ENCODE measurements at regions not wholly inside any gene's neighbourhood (a gene's known extent, or its start where the extent isn't known, plus 50 kb on each side); places are given as distances from the start of the nearest gene placed in this dataset.
"Not testable (repeated sequence)": the region's sequence is repeated elsewhere in the genome, so short reads cannot be mapped to it uniquely, and the experiment has no call there.

DNA sequence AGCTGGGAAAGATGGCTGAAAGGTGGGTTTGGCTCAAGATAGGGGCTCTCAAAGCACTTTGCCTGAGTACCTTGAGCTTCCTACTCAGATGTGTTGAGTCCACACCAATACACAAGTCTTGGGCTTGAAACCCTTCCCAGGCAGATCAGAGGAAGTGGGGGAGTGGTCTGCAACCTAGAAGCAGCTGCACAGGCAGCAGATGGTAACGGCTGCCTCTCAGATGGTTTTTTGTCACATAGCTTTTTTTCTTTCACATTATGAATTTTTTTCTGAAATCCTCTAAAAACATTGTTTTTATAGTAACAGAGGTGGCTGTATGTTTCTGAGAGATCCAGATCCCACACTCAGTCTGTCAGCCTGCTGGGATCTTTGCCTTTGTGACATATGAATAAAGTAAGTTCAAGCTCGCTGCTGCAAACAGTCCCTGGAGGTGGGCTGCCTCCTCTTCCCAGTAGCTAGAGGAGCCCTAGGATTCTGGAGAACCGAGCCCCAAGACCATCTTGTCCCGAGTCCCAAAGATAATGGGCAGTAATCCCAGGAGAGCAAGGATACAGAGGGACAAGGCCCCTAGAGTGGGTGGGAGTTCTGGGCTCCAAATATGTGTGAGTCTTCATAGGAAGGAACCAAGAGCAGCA is 97.1 kb upstream of the TOP1 start:
- DNase-seq (ENCODE audit: low spot score), result no peak

DNA sequence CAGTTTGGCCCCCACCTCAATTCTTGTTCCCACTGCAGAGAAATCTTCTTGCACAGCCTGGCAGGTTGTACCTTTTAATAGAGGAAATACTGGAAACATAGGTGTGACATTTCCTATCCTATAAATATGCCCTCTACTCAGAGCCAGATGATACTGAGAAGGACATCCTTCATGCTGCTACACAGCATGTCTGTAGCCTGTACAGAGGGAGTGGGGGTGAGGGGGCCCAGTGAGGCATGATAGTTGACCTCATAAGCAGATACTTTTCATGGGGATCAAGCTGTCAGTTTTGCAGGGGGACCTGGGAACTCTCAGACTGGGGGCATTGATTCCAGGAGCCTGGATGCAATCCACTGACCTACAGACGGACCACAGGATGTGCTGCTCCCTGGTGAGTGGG is 96.2 kb upstream of the TOP1 start:
- no peak for DNase-seq (ENCODE audit: low spot score)

DNA sequence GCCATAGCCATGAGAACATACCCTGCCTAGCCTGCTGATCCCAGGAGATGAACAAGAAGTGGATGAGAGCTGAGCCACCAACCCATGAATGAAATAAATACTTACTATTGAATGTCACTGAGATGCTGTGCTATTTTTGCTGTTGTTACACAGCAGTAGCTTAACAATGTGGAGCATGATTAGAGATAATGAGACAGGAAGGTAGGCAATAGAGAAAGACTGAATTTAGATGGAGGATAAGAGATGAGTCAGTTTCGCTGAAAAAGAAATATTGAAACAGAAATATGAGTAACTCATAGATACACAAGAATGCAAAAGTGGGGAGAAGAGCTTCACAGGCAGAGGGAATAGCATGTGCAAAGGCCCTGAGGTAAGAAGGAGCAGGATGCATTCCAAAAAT is 94.9 kb upstream of the TOP1 start:
- DNase-seq (ENCODE audit: low spot score), result no peak

DNA sequence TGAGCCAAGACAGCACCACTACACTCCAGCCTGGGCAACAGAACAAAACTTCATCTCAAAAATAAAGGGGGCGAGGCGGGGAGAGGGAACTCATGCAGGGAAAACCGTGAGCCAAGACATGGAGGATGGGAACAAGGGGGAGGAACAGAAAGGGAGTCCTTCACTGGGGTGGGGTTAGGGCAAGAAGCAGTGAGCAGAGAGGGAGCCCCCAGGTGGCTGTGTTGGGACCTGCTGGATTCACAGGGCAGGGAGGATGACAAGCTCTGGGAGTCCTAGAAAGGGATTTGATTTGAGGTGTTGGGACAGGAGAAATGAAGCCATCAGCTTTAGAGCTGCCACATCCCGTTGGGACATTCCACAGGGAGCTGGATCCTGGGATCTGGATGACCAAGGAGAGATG is 90.6 kb upstream of the TOP1 start:
- DNase-seq (ENCODE audit: low spot score), result no peak

DNA sequence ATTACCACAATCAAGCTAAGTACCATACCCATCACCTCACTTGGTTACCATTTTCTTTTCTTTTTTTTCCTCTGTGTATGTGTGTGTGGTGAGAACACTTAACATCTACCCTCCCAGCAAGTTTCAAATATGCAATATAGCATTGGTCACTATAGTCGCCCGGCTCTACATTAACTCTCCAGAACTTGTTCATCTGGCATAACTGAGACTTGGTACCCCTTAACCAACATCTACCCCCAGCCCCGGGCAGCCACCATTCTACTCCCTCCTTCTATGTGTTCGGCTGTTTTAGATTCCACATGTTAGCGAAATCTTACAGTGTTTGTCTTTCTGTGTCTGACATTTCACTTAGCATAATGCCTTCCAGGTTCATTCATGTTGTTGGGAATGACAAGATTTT is 89.0 kb upstream of the TOP1 start:
- no peak for DNase-seq (ENCODE audit: low spot score)

DNA sequence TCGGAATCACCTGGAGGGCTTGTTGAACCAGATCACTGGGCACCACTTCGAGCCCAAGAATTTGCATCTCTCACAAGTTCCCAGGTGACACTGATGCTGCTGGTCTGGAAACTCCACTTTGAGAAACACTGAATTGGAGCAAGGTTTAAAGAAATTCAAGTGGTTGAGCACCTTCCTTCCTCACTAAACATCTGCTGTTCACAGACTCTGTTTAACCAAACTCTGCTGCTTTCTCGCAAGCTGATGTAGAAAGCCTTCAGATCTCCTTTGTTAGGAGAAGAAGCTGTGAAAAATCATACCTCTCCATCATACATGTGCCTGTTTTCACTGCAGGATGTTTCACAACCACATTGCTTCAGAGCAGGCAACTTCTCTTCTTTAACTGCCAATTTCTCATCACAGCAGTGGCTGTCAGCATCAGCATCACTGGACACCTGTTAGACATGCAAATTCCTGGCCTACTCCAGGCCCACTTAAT is 87.5 kb upstream of the TOP1 start:
- DNase-seq (ENCODE audit: low spot score), result no peak

DNA sequence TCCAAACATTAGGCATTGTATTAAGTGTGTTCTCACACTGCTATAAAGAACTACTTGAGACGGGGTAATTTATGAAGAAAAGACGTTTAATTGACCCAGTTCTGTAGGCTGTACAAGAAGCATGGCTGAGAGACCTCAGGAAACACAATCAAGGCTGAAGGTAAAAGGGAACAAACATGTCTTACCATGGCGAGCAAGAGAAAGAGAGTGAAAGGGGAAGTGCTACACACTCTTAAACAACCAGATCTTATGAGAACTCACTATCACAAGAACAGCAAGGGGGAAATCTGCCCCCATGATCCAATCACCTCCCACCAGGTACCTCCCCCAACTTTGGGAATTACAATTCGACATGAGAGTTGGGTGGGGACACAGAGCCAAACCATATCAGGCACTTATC is 86.6 kb upstream of the TOP1 start:
- no peak for DNase-seq (ENCODE audit: low spot score)

DNA sequence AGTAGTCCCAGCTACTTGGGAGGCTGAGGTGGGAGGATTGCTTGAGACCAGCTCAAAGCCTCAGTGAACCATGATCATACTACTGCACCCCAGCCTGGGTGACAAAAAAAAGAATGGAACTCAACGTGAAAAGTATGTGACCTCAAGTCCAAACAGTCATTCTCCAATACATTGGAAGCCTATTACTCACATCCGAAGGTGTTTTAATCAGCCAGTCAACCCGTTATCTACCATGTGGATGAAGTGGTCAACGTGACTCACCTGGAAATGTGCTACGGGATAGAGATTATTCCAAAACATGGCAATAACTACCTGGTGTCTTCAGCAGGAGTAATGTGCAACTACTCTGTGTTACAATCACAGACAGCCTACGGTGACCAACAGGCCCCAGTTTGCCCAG is 85.8 kb upstream of the TOP1 start:
- DNase-seq (ENCODE audit: low spot score), result no peak

DNA sequence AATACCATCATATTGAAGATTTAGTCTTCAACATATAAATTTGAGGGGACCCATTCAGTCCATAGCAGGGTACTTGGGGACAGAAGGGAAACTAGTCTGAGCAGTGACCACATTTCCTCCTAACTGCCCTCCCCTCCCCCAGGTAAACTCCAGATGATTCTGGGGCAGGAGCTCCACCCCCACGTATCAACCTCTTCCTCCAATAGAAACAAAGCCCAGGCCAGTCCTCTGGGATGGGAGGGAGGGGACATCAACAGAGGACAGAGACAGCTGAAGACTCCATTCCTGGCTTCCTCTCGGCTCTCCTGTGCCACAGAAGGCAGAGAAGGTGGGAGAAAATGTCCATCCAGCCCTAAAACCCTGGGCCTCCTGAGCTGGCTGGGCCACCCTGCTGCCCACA is 85.0 kb upstream of the TOP1 start:
- no peak for DNase-seq (ENCODE audit: low spot score)

DNA sequence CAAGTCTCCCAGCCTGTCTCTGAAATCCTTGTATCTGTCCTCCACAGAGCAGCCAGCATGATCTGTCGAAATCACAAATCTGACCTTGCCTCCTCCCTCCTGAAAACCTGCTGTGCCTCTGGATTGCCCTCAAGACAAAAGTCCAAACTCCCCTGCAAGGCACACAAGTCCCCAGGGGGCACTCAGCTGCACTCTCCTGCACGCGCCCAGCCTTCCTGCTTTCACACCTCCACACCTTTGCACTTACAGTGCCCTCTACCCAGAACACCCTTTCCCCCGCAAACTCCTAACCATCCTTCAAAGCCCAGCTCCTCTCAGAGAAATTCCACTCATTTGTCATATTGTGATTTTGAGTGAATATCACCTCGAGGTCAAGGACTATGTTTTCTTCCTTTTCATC is 83.4 kb upstream of the TOP1 start:
- no peak for DNase-seq (ENCODE audit: low spot score)

DNA sequence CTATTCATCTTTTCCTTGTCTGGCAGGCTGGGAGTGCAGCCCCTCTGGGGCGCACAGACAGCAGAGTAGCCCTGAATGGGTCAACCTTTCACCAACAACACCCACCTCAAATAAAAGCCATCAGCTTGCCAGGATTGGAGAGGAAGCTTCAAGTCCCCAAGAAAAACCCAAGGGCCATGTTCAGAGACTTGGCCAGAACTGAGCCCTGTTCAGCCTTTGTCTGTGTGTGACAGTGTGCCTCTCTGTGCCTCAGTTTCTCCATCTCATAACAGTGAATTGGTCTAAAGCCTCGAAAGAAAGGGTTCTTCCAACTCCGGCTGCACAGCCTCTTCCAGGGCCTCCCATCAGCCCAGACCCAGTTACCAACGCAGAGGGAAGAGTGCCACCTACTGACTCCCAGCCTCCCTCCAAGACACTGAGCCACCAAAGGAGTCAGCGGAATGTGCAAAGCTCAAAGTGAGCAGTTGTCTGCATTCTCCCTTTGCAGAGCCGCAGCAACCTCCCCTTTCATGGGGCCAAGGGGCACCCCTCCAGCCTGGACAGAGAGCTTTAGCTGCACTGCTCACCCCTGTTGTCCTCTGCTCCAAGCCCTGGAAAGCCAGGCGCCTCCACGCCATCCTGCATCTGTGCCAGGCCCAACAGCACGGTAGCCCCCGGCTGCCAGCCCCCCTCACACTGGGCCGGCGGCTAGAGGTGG is 82.7 kb upstream of the TOP1 start:
- DNase-seq (ENCODE audit: low spot score), result no peak

DNA sequence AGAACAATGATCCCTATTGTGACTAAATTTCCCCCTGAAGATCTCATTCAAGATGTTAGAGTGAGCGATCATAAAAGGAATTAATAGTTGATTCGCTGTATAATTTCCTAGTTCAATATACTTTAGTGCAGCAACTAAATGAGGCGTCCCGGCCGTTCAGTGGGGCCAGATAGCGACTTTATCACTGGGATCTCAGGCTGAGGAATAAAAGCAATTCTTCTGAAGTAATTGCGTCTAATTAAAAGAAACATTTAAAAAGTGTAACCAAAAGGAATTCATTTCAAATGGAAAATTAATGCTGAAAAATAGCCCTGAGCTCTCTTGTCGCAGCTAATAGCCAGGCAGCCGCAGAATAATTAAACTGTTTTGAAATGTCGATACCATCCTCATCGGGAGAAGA is 82.2 kb upstream of the TOP1 start:
- no peak for DNase-seq (ENCODE audit: low spot score)

DNA sequence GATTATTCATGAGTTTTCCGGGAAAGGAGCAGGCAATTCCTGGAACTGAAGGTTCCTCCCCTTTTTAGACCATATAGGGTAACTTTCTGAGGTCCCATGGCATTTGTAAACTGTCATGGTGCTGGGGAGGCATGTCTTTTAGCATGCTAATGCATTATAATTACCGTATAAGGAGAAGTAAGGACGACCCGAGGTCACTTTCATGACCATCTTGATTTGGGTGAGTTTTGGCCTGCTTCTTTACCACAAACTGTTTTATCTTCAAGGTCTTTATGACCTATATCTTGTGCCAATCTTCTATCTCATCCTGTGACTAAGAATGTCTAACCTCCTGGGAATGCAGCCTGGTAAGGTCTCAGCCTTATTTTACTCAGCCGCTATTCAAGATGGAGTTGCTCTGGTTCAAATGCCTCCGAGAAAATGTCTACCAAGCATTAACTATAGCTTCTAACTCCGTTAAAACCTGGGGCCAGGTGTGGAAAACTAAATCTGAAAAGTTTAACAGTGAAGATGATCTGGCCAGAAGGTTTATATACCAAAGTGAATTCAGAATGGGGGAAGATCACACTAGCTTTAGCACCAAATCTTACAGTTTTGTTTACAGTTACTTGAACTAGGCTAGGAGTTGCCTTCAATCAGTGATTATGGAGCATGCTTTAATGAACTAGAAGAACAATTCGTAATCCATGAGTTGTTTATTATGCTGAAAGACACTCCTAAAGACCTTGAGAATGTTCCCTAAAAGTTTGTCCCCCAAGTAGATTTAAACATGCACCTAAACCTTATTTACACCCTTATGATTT is 80.0 kb upstream of the TOP1 start:
- no peak for DNase-seq (ENCODE audit: low spot score)

DNA sequence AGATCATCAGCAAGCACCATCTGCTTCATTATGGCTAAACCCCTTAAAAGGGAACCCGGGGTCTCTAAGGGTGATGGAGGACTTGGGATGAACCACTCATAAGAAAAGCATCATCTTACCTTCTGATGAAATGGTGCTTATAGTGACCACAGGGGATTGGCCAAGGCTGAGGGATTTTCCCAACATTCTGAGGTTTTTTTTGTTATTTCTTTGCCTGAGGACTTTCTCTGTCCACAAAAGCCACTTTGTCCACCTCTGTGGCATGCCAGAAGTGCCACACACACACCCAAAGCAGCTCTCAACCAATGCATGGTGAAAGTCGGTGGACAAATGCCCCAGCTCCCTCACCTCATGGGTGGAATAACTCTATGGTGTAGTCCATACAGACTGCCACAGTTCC is 79.3 kb upstream of the TOP1 start:
- DNase-seq (ENCODE audit: low spot score), result no peak

DNA sequence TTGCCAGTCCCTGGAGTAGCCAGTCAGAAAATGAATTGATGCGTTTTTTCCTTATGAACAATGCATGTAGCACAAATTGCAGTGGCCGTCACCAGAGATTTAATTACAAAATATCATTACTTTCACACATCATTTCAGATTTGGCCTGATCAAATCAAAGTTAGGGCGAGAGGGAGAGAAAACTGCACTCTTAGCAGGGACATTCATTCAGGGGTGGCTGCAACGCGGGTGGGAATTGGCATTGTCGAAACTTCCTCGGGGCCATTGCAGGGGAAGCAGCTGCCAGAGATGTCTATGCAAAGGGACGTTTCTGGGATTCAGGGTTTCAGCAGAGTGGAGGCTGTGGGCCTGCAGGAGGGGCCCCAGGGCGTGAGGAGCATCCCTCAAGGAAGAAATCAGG is 76.5 kb upstream of the TOP1 start:
- no peak for DNase-seq (ENCODE audit: low spot score)

DNA sequence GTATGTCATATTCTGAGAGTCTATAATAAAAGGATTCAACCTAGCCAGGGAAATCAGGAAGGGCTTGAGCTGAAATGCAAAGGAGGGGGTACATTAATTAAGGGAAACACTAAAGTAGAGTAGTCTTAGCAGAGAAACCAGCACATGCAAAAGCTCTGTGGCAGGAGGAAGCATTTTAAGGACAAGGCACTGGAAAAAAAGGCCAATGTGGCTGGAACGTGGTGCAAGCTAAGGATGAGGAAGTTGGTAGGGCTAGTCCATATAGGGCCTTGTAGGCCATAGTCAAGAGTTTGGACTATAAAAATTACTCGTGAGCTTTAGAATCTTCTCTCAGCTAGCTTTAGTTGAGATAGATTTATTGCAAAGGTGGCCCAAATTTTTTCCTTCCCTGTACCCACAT is 75.2 kb upstream of the TOP1 start:
- DNase-seq (ENCODE audit: low spot score), result no peak

DNA sequence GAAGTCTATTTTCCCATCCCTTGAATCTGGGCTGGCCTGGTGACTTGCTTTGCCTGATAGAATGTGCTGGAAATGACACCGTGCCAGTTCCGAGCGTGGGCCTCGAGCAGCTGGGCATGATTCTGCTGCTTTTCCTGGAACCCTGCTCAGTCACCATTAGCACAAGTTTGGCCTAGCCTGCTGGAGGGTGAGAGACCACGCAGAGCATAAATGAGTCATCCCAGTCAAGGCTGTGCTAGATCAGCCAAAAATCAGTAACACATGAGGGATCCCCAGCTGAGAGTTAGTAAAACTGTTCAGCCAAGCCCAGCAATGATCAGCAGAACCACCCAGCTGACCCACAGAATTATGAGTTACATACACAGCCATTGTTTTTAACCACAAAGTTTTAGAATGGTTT is 74.8 kb upstream of the TOP1 start:
- no peak for DNase-seq (ENCODE audit: low spot score)

DNA sequence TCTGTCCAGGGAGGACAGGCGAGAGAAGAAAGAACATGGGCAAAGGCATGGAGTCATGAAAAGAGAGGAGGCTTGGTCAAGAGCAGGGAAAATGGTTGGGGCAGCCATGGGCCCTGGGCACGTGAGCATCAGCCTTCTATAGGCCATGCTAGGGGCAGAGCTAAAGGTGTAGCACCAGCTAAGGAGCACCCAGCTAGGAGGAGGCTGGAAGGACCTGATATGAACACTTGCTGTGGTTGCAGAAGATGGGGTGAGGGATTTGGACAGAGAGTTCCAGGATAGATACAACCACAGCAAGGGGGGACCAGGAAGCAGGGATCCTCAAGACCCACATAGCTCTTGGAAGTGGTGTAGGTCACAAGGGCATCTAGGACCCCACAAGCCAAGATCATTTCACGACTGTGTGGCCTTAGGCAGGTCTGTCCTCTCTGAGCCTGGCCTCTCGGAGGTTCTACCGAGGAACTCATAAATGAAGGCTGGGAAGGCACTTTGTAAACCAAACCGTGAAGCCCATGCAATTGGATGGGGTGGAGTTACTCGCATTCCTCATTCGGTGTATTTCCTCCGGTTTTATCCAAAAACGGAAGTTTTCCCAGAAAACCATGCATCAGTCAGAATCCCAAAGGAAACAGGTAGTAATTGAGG is 74.0 kb upstream of the TOP1 start:
- DNase-seq (ENCODE audit: low spot score), result no peak

DNA sequence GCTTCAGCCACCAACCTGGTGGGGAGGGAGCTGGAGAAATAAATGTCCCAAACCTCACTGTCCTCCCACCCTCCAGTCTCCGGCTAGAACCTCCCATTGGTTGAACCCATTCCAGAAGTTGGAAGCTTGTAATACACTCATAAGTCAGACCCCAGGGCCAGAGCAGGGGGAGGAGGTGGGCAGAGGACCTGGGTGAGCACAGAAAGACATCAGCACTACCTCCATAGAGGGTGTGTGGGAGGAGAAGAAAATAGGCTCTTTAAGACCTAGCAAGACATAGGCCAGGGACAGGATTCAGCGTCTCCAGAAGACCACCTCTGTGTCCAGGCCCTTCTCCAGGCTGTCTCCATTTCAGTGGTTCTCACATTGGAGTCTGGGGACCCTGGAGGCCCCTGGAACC is 73.3 kb upstream of the TOP1 start:
- no peak for DNase-seq (ENCODE audit: low spot score)

DNA sequence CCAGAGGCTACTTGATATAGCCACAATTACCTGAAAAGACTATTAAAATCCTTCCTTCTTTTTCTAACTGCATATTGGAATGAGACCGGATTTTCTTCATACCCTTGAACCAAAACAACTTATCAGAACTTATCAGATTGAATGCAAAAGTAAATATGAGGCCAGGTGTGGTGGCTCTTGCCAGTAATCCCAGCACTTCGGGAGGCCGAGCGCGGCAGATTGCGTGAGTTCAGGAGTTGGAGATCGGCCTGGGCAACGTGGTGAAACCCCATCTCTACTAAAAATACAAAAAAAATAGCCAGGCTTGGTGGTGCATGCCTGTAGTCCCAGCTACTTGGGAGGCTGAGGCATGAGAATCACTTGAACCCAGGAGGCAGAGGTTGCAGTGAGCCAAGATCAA is 72.8 kb upstream of the TOP1 start:
- DNase-seq (ENCODE audit: low spot score), result not testable (repeated sequence)

DNA sequence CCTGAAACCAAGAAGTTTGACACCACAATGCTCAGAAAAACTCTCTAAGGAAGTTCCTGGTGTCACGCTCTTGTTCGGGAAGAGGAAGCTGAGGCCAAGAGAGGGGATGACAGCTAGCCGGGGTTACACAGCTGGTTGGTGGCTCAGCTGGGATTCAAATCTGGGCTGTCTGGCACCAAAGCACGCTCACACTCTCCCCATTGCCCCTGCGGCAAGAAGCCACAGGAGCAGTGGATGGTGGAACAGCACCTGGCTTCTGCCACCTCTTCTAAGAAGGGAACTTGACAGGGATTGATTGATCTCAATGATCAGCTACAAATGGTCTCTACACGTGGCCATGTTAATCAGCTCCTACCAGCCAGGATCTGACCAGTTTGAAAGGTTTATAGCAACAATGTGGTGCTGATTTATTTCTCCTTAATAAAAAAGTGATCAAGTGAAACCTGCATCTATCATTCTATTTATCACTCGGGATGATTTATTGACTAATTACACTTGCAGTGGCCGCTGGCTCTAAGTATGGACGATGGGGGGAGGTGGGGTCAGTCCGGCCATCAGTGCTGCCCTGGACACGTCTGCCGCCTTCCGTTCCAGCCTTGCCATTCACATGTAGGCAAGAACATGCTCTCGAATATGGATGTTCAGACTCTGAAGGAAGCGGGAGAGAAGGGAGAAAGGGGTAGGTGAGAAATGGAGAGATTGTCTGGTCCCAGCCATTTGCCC is 71.9 kb upstream of the TOP1 start:
- no peak for DNase-seq (ENCODE audit: low spot score)

DNA sequence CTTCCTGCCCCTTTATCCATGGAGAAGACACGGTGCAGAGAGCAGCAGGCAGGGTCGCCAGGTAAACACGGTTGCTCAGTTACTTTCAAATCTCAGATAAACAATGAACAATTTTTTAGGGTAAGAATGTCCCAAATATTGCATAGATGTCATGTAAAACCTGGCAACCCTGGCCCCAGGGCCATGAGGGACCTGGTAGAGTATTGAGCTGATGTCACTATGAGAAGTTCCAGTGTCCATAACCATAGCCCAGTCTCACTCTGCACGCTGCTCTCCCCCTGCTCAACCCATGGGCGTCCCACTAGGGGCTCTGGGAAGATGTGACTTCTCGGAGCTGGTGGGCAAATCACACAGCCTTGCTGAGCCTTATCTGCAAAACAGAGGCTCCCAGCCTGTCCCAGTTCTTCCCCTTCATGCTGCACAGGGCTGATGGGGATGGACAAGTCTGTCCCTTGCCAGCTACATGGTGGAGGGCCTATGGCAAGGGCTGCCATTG is 71.3 kb upstream of the TOP1 start:
- DNase-seq (ENCODE audit: low spot score), result no peak
